Body of pancreas (tissue), 4 donors: ENCODE measurements at regions not wholly inside any gene's neighbourhood (a gene's known extent, or its start where the extent isn't known, plus 50 kb on each side); places are given as distances from the start of the nearest gene placed in this dataset.

Source experiments
- POLR2A ChIP-seq, 3 donors: fragments of 450-650 bp; IDR thresholded peaks; one replicate each; pipeline ENCODE4 v1.6.1; 2016; ENCODE audit warnings: antibody characterized with exemption in 3 of 3, mild to moderate bottlenecking in 2 of 3
- TF ChIP-seq, protein P1 (sequence below), 7 experiments: fragments of 450-650 bp in 4 of 7; fragments of 200-600 bp in 3 of 7; sonication (generic) in 3 of 7; IDR thresholded peaks; one replicate each; pipeline ENCODE4 v1.5.1; 2016 to 2019; ENCODE audit warnings: antibody characterized with exemption in 7 of 7

GRCh38 chr14:21913759-21914158 is 240.1 kb upstream of the OR4E1 start:
- TF ChIP-seq, protein P1, sequence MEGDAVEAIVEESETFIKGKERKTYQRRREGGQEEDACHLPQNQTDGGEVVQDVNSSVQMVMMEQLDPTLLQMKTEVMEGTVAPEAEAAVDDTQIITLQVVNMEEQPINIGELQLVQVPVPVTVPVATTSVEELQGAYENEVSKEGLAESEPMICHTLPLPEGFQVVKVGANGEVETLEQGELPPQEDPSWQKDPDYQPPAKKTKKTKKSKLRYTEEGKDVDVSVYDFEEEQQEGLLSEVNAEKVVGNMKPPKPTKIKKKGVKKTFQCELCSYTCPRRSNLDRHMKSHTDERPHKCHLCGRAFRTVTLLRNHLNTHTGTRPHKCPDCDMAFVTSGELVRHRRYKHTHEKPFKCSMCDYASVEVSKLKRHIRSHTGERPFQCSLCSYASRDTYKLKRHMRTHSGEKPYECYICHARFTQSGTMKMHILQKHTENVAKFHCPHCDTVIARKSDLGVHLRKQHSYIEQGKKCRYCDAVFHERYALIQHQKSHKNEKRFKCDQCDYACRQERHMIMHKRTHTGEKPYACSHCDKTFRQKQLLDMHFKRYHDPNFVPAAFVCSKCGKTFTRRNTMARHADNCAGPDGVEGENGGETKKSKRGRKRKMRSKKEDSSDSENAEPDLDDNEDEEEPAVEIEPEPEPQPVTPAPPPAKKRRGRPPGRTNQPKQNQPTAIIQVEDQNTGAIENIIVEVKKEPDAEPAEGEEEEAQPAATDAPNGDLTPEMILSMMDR (IDR thresholded peaks at IDR 0.05) = peak in 6 of 7 experiments; percentile 16 to 42 (median 32)
- no peak for TF ChIP-seq POLR2A (IDR thresholded peaks at IDR 0.05)
